Activated CD8-positive, alpha-beta memory T cell treated with anti-CD3 and anti-CD28 coated beads, Interleukin-2, amount 50 U/mL, for 1 hour (primary cell): ENCODE measurements at regions not wholly inside any gene's neighbourhood (a gene's known extent, or its start where the extent isn't known, plus 50 kb on each side); places are given as distances from the start of the nearest gene placed in this dataset.

Experiments used
- DNase-seq: peaks from one replicate; pipeline ENCODE4 v3.0.0-alpha.2; 2020; ENCODE audit errors: extremely low read depth

DNA sequence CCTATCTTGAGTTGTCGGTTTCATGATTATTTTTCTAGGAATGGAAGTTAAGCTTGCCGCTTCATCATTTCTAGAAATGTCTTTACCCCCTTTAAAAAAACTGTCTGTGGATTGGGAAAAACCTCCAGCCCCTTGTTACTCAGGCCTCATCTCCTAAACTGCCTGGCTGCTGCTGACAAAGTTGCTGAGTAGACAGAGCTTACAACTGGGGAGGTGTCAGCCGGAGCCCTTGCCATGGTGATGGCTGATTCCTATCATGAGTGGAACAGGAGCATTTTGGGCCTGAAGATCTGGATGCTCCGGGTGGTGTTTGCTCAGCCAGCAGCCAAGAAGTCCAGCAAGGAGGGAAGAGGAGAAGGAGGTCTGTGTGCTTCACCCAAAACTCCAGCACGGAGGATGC lies 243.3 kb downstream of the ENGASE start:
- DNase-seq, result no peak

DNA sequence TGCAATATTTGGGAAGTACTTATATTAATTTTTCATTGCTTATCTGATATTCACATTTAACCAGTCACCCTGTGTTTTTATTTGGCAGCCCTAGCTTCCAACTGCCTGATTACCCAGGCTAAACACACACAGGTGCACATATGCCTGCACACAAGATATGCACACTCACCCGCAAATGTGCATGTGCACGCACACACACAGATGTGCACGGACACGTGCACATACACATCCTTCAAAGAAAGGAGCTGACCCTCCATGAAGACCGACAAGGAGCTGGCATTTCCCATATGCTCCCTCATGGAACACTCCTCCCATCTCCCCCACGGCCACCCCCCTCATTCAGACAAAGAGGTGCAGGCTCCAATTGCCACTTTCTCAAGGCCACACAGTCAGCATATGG lies 242.2 kb downstream of the ENGASE start:
- no peak for DNase-seq

DNA sequence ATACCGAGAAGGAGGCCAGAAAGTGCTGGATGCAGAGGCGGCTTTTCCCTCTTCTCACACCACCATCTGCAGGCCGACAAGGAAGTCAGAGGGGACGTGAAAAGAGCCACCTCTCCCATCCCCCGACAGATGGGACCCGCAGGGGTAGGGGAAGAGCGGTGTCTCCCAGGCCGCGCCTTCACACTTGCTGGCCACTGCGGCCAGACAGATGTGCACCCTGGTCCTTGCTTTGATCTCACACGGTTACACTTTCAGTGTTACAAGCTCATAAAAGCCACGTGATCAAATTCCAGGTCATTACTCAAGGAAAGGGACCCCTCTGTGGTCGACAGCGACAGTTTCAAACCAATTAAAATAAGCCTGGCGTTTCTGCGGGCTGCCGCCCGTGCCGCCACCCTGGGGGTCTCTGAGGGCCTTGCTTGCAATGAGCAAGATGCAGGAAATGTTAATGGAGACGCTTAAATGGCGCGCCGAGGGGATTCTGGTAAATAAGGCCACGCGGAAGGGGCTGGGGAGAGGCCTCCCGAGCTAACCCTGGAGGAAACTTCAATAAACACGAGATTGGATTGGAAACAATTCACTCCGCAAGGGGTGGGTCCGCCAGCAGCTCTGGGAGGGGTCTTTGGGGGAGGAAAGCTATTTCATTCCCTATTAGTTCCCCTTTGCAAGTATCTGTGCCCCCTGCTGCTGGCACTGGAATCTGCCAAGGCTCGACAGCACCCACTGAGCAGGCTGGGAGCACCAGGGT lies 240.9 kb downstream of the ENGASE start:
- DNase-seq, result no peak

GRCh38 chr17:79314617-79315357 lies 240.2 kb downstream of the ENGASE start:
- DNase-seq, result no peak

DNA sequence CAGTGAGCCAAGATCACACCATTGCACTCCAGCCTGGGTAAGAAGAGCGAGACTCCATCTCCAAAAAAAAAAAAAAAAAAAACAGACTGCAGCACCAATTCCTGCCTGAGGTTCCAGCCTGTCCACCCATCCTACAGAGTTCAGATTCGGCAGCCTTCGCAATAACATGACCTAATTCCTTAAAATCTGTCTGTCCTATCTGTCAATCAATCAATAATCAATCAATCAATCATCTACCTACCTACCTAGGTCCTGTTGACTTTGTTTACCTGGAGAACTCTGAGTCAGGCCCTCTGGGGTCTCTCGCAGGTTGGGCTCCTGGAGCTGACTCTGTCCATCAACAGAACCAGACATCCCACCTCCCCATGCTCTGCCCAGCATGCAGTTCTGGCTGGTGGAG lies 236.7 kb downstream of the ENGASE start:
- DNase-seq, result no peak

- DNase-seq, result no peak
Observed at GRCh38 chr17:79306424-79307318, 232.0 kb downstream of the ENGASE start.

GRCh38 chr17:79305768-79306423 lies 231.3 kb downstream of the ENGASE start:
- no peak for DNase-seq

DNA sequence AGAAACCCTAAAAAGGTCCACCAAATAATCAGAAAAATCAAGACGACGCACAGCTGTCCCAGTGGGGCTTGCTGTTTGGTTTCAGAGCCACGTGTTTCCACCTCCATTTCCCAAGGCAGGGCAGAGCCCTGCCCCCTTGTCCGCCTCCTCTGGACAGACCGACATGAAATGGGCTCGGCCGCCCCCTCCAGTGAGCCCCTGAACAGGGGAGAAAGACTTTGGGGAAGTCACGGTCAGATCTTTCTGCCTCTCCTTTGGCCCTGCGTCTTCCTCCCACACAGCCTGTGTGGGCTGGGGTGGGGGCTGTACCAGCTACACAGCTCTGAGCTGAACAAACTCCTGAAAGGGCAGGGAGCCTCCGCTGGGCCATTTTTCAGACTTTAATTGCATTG lies 230.7 kb downstream of the ENGASE start:
- DNase-seq, result no peak

GRCh38 chr17:79304884-79305283 lies 230.3 kb downstream of the ENGASE start:
- no peak for DNase-seq

GRCh38 chr17:79303641-79304205 lies 229.1 kb downstream of the ENGASE start:
- DNase-seq, result no peak

- DNase-seq, result no peak
Observed at GRCh38 chr17:79301469-79301868, 226.8 kb downstream of the ENGASE start.

DNA sequence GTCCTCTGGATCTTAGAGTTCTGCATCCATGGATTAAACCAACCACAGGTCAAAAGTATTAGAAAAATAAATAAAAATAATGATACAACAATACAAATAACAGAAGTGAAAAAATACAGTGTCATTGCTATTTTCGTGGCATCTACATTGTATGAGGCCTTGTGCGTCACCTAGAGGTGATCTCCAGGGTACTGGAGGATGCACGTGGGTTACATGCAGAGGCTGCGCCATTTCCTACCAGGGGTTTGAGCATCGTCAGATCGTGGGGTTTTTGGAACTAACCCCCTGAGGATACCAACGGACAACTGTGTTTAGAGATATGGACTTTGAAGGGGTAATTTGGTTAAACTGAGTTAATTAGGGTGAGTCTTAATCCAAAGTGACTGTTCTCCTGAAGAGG lies 224.7 kb downstream of the ENGASE start:
- DNase-seq, result no peak

- DNase-seq, result no peak
Observed at GRCh38 chr17:79298799-79299198, 224.2 kb downstream of the ENGASE start.

DNA sequence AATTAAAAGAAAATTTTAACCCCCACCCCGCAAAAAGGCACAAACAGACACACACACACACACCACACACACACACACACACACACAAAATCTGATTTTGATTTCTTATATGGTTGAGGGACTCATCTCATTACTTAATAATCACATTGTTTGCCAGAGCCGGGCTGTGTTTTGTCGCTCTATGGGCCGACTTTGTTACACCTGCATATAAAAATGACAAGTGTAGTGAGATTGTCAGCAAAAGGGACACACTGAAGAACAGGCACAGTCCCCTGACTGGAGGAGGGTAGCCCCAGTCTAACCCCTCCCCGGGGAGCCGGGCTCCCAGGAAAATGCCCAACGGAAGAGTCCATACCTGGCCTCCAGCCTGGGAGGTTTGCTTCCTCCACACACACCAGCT lies 221.6 kb downstream of the ENGASE start:
- no peak for DNase-seq

DNA sequence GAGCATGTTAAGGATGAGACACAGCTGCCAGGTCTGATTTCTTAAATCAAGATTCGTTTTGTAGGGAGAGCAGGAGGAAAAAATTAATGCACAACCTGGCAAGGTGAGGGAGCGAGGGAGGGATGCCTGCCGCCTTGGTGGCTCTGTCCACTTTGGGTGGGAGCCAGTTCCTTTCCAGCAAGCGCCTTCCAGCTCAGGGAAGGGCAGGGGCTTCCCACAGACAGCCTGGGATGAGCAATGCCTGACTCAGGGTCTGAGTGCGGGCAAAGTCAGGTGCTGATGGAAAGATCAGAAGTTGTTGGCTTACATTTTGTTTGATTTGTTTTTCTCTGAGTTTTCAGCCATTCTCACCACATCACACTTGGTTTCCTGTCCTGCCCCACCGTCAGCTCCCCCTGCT lies 220.7 kb downstream of the ENGASE start:
- DNase-seq, result no peak

DNA sequence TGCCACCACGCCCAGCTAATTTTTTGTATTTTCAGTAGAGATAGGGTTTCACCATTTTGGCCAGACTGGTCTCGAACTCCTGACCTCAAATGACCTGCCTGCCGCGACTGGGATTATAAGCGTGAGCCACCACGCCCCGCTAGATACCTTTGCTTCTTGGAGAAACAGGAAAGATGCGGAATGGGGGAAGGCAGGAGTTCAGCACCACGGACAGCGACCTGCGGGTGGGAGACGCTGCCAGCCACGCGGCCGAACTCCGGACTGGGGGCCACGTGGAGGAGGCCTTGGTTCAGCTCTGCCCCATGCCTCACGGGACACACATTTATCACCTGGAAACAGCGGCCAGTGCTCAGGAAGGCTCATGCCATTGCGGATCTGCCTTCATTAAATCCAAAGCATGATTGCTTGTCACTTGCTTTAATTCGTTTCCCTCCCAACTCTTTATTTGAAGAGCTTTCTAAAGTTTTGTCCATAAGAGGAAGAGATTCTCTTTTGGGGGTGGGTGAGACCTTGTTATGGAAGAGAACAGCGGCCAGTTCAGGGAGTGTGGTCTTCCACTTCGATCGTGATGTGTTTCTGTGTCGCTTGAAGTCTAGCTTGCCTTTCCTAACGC lies 219.9 kb downstream of the ENGASE start:
- DNase-seq, result no peak

GRCh38 chr17:79292501-79292900 lies 217.9 kb downstream of the ENGASE start:
- DNase-seq, result no peak

DNA sequence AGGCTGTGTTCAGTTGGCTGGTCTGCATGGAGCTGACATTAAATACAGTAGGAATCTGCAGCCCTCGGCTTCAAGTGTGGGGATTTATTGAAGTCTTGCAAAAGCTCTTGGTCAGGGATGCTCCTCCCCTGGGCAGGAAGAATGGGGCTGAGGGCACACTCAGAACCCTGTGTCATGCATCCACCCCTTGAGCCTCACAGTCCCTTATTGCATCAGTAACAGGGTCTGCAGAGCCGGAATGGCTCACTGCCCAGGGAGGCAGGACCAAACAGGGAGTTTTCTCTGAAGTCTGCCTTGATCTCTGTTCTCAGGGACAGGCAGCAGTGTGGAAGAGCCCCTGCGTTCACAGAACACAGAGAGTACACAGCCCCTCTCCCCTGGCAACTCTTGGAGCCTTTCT lies 216.8 kb downstream of the ENGASE start:
- DNase-seq, result no peak

DNA sequence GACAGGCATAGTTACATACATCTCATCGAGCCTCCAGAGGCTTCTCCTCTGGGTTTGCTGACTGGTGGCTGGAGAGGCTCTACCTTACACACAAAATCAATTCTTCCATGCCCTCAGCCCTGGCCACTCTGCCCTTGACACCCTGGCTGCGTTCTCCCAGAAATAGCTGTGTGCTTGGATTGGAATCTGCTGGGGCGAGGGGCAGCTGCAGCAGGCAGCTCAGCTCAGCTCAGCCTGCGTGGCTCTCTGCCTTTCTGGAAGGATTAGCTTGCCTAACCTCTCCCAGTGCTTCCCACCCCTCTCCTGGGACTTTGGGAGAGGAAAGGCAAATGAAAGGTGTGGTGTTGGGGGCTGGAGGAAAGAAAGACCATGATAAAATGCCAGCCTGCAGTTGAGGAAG lies 216.1 kb downstream of the ENGASE start:
- no peak for DNase-seq

GRCh38 chr17:79288950-79289349 lies 214.3 kb downstream of the ENGASE start:
- DNase-seq, result no peak

- no peak for DNase-seq
Observed at GRCh38 chr17:79286440-79286839, 211.8 kb downstream of the ENGASE start.
